ENCODE measurements at regions not wholly inside any gene's neighbourhood (a gene's known extent, or its start where the extent isn't known, plus 50 kb on each side); places are given as distances from the start of the nearest gene placed in this dataset.

DNA sequence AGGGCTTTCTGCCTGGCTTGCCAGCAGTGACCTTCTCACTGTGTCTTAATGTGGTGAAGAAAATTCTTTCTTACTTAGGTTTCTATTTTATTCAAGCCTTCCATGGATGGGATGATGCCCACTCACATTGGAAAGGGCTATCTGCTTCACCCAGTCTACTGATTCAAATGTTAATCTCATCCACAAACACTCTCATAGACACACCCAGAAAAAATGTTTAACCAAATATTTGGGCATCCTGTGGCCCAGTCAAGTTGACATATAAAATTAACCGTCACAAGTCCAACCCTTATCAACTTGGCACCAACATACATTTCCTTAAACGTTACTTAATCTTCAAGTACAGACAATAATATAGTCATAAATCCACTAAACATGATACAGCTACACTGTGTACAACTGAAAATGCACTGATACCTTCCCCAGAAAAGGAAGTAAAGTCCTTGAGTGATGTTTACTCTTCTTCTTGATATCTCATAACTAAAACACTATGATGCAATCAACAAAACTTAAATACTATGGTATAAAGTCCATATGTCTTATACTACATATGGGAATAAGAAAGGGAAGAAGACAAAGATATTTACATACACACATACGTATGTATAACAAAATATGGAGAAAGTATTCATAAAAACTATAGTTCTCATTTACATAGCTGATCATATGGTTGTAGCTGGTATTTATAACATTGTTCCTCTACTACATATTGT lies 394.7 kb upstream of the NOVA1 start:
- dilution Hi-C loops (cut with HindIII; ENCODE audit: low sequenced_read_pairs, unreplicated experiment) (no loop called here), intact Hi-C loops (cut with micrococcal nuclease) (no loop called here), in situ Hi-C loops (cut with MboI; ENCODE audit: low sequenced_read_pairs) (no loop called here)
- Histone ChIP-seq H3K9ac (ENCODE audit: low read depth, low read length) (no peak overlapping the region), H2BK15ac (ENCODE audit: low read depth, low read length) (no peak overlapping the region), H3K9me3 (ENCODE audit: control insufficient read depth, insufficient read depth, low read length) (0 out of 2 replicates have a peak, but pooled peaks cover 4% of the 10 kb centered on the region), H3K4ac (ENCODE audit: low read depth, low read length) (no peak overlapping the region), H3K56ac (ENCODE audit: extremely low read depth, insufficient read depth, low read length) (no peak overlapping the region), H2BK20ac (ENCODE audit: low read depth, low read length) (no peak overlapping the region), H3K27ac (ENCODE audit: insufficient read depth, low read length) (no peak overlapping the region), H3K79me1 (ENCODE audit: low read depth in 1 of 2, low read length in 2 of 2) (no peaks in the 10 kb centered on the region), H3K36me3 (ENCODE audit: control insufficient read depth, insufficient read depth, low read length) (no peaks in the 10 kb centered on the region), H3K9me1 (ENCODE audit: insufficient read depth, low read length) (no peaks in the 10 kb centered on the region), H4K20me1 (ENCODE audit: insufficient read depth, low read length) (no peaks in the 10 kb centered on the region), H3K4me3 (ENCODE audit: insufficient read depth, low read depth, low read length) (no peak overlapping the region), H2AK5ac (ENCODE audit: low read depth, low read length) (no peak overlapping the region), H2AFZ (replicated peaks; ENCODE audit: low read length, poor library complexity) (no peak overlapping the region), H4K91ac (ENCODE audit: insufficient read depth, low read depth, low read length) (no peak overlapping the region), H2BK120ac (ENCODE audit: low read depth, low read length) (no peak overlapping the region), H3K4me1 (ENCODE audit: control insufficient read depth, insufficient read depth, low read length) (no peaks in the 10 kb centered on the region), H2AK9ac (replicated peaks; ENCODE audit: low read depth, low read length, poor library complexity) (no peak overlapping the region), H3K4me2 (ENCODE audit: low read depth, low read length) (no peak overlapping the region), H3K27me3 (ENCODE audit: control insufficient read depth, insufficient read depth, low read length) (no peaks in the 10 kb centered on the region), H3K23ac (ENCODE audit: low read depth, low read length) (no peak overlapping the region), H4K5ac (ENCODE audit: low read depth, low read length) (no peak overlapping the region), H4K8ac (ENCODE audit: low read depth in 2 of 2, low read length in 2 of 2) (no peak overlapping the region), H2BK5ac (ENCODE audit: low read depth, low read length, poor library complexity, severe bottlenecking) (no peak overlapping the region), H3K14ac (replicated peaks; ENCODE audit: low read depth, low read length) (no peak overlapping the region), H3K18ac (ENCODE audit: low read depth, low read length) (no peak overlapping the region)
- ChIA-PET POLR2A (ENCODE audit: unreplicated experiment) (no interaction called here), CTCF (no interaction called here)
- no CpG with 5 or more reads among the region's 3 CpGs for WGBS, 2 experiments (ENCODE audit: extremely low coverage in 2 of 2, insufficient read length in 1 of 2)
- no peak for DNase-seq
- no peak for TF ChIP-seq POLR2A (IDR thresholded peaks at IDR 0.05; ENCODE audit: low read depth, low read length)
- peak; percentile 46; the same call in 1 of the 2 replicates for TF ChIP-seq CEBPB (IDR thresholded peaks at IDR 0.05; ENCODE audit: low read depth, low read length)
- ATAC-seq (ENCODE audit: low read depth) = no peak
- no TSS peak for BruUV-seq (replicated peaks)

Data from IMR-90 (cell line).